HuH-7.5 (cell line): ENCODE measurements at regions not wholly inside any gene's neighbourhood (a gene's known extent, or its start where the extent isn't known, plus 50 kb on each side); places are given as distances from the start of the nearest gene placed in this dataset.
A peak's percentile ranks its signal among the peaks of the same experiment; 100 is the strongest.
"Not testable (repeated sequence)": the region's sequence is repeated elsewhere in the genome, so short reads cannot be mapped to it uniquely, and the experiment has no call there.

ENCODE experiments used
- DNase-seq: peaks from one replicate; pipeline ENCODE4 v3.0.0; 2011; ENCODE audit warnings: low spot score

DNA sequence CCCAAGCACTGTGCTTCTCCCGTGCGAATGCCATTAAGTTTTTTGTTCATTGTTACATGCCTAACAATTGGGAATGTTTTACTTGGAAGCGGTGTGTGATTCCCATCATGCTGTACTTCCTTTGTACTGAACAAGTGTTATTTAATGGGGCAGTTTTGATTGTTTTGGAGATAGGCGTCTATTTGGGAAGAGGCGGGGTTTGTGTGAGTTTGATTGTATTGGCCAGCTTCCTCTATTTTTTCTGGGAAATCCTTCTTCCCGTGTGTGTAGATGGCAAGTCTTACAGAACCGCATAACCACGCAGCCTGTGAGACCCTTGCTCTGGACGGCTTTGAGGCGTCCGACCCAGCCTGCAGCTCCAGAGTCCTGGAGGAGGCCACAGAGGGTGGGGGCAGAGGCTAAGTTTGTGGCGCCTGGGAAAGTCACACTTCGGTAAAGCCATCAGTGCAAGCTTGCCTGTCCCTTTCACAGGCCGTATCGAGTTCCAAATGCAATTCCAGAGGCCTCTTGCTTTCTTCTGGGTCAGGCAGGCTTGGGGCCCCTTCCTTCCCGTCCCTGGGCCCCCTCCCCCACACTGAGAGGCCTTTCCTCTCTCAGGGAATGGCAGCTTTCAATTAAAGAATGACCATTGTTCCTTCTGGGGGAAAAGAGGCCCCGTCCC, 210.3 kb downstream of the TOMM20 start:
- DNase-seq = no peak

DNA sequence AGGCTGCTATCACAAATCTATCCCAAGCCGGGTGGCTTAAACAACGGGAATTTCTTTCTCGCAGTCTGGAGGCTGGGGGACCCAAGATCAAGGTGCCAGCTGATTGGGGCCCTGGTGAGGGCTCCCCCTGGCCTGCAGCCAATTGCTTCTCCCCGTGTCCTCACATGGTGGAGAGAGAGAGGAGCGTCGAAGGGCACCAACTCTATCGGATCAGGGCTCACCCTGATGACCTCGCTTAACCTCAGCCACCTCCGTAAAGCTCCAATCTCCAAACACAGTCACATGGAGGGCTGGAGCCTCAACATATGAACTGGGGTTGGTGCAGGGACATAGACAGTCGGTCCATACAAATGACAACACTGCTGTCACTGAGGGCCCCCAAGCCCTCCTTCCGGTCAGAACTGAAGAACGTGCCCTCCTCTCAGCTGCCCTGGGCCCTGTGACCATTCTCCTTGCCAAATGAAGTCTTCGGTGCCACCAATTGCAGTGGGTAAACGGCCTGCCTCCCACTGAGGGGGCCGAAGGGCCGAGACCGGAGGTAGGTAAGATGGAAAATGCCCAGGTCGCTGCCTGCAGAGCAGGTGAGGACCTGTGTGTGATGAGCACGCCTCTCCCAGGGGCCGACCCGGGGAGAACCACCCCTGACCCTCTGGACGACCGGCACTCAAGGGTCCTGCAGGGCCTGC, 211.0 kb downstream of the TOMM20 start:
- DNase-seq = no peak

DNA sequence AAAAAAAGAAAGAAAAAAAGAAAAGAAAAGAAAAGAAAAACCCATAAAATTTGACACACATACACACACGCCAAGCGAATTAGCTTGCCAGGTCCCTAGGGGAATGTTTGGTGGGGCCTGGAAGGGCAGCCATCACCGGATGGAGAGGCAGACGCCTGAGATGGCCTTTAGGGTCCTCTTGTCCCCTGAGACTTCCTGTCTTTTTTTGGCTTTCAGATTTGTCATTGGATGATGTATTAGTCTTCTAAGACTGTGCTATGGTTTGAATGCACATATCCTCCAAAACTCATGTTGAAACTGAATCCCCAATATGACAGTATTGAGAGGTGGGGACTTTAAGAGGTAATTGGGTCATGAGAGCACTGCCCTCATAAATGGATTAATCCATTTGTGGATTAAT, 211.8 kb downstream of the TOMM20 start:
- DNase-seq = no peak

DNA sequence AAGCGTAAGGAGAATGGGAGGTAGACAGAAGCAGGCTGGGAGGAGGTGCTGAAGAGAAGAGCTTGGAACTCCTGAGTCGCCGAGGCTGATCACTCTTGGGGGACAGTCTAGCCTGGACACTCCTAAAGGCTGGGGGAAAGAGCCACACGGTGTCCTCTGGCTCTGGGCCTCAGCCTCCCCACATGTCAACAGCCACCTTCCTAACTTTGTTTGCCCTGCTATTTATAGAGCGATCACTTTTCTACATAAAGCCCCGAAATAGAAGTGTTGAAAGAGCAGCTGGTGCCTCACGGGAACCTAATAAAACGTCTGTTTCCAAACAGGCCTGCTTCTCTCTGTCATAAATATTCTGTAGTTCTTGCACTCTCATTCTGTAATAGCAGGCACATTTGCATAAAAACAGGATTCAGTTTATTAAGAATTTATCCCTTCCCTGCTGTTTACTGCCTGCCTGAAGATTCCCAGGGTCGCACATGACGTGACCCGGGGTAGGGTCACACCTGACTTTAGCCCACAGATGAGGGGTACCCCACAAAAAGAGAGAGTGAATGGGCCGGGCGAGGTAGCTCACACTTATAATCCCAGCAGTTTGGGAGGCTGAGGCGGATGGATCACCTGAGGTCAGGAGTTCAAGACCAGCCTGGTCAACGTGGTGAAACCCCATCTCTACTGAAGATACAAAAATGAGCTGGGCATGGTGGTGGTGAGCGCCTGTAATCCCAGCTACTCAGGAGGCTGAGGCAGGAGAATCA, 212.5 kb downstream of the TOMM20 start:
- DNase-seq = no peak

DNA sequence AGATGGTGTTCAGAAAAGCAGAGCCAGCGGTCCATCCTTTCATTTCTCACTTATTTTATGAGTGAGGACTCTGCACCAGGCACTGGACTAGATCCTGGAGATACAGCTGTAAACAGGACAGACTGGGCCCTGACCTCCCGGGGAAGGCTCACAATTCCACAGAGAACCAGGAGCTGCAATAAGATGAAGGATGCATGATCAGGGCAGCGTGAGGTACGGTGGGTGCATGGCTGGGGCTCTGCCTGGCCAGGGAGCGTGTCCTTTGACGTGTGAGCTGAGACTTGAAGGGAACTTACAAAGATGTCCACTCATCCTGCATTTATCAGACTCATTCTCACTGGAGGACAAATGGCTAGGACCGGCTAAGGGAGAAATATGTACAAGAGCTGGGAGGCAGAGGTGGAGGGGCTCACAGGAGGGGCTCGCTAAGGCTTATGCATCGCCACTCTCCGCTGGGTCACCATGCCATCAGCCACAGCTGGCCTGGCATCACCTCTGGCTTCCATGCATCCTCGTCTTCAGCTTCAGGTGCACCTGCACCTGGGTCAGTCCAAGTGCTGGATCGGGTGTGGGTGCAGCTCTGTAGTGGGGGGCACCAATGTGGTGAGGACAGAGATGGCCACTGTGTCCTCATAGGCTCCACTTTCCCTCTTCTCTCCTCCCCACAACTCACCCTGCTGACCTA, 213.9 kb downstream of the TOMM20 start:
- no peak for DNase-seq

DNA sequence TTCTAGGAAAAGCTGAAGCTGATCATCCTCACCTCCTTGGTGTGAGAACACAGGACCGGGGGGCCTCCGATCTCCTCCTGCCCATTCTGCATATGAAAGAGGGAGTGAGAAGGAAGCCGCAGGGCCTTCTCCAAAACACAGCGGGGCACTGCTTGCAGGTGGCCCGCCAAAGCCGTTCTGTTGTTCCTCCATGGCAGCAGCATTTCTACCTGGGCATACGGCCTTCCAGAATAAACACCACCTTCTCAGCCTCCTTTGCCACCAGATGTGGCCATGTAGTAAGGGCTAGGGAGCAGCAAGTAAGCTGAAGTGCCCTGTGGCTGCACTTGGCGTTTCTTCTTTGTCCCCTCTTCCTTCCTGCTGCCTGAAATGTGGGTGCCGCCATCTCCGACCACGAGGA, 214.9 kb downstream of the TOMM20 start:
- no peak for DNase-seq

DNA sequence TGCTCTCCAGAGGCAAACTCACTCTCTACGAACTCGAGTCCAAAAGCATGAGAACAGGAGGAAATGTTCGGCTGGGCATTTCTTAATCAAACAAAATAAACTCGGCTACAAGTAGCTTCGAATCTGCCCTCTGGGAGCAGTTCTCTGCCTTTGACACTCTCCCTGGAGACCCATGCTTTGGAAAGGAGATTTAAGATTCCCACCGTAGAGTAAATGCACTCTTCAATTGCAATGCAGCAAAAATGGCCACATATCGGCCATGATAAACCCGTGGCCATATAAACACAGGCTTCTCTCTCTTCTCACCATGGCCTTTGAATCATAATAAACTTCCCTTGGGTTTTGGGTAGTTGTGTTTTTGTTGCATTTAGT, 215.4 kb downstream of the TOMM20 start:
- DNase-seq = no peak

DNA sequence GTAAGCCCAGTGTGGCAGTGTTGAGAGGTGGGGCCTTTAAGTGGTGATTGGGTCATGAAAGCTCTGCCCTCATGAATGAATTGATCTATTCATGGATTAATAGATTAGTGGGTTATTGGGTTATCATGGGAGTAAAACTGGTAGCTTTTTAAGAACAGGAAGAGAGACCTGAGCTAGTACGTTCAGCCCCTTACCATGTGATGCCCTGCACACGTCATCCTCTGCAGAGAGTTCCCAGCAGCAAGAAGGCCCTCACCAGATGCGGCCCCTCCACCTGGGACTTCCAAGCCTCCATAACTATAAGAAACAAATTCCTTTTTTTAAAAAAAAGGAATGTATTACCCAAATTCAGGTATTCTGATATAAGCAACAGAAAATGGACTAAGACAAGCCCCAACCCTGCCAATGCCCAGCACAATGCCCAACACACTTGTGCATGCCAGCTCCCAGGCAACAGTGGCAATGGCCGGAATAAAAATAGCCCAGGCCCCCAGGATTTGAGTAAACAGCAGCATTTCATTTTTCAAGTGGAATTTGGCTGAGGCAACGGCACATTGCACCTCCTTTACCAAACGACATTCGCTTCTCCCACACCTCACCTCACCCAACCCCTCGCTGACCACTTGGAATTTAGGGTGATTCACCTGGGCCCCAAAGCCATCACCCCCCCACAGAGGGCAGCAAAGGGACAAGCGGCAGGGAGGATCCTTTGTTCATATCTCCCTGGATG, 215.9 kb downstream of the TOMM20 start:
- no peak for DNase-seq

DNA sequence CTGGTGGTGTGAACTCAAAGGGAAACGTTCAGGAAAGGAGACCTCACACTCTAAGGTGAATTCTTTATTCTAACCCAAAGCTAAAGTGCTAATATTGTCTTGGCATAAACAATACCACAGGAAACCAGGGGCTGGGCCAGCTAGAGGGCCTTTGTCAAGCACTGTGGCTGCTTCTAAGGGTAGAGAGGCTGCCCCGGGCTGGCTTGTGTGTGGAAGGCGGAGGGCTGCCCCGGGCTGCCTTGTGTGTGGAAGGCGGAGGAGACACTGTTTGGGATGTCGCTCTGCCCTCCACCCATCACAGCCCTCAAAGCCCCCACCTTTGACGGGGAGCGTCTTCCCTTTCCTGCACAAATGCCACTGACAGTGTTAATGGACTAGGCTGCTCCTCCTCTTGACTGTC, 216.8 kb downstream of the TOMM20 start:
- no peak for DNase-seq

DNA sequence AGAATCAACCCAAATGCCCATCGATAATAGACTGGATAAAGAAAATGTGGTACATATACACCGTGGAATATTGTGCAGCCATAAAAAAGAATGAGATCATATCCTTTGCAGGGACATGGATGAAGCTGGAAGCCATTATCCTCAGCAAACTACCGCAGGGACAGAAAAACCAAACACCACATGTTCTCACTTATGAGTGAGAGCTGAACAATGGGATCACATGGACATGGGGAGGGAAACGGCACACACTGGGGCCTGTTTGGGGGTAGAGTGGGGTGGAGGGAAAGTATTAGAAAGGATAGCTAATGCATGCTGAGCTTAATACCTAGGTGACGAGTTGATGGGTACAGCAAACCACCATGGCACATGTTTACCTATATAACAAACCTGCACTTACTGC, 217.5 kb downstream of the TOMM20 start:
- not testable (repeated sequence) for DNase-seq

DNA sequence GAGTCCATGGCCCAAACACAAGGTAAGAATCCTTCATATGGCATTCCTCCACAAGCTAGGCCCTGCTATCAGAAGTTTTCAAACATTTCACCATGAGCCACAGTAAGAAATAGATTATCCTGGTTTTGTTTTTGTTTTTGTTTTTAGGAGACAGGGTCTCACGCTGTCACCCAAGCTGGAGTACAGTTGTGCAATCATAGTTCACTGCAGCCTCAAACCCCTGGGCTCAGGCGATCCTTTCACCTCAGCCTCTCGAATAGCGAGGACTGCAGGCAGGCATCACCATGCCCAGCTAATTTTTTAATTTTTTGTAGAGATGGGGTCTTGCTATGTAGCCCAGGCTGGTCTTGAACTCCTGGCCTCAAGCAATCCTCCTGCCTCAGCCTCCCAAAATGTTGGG, 218.8 kb downstream of the TOMM20 start:
- DNase-seq = no peak

DNA sequence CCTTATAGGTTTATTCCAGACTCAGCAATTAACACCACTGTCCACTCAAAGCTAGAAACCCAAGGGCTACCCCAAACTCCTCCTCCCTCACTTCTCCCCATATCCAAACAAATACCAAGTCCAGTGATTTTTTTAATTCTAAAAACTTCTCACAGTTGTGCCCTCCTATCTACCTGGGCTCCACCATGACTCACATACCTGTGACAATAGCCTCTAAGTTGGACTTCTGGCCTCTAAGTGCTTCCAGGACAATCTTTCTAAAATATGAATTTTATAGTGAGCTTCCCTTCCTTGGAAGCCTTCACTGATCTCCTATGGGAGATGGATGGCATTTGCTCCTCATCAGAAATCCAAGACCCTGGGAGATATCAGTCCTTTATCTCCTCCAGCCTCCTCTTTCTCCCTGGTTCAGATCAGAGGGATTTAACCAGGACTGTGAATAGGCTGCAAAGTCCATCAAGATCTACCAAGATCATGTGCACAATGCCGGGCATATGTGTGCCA, 219.3 kb downstream of the TOMM20 start:
- no peak for DNase-seq

DNA sequence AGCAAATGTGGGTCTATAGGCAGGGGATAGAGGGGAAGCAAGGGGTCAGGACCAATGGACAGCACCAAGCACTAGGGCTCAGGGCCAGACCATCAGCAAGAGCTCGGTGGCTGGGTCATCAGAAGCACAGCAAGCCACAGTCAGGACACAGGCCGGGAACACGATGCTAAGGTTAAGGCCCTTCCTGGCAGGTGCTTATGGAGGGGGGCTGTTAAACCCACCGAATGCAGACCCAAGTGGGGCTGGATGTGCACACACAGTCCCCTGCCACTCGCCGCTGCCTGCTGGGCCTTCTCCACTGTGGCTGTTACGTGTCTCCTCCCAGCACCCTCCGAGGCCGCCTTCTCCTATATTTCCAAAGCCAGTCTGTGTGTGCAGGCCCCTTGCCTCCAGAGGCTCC, 220.1 kb downstream of the TOMM20 start:
- no peak for DNase-seq

DNA sequence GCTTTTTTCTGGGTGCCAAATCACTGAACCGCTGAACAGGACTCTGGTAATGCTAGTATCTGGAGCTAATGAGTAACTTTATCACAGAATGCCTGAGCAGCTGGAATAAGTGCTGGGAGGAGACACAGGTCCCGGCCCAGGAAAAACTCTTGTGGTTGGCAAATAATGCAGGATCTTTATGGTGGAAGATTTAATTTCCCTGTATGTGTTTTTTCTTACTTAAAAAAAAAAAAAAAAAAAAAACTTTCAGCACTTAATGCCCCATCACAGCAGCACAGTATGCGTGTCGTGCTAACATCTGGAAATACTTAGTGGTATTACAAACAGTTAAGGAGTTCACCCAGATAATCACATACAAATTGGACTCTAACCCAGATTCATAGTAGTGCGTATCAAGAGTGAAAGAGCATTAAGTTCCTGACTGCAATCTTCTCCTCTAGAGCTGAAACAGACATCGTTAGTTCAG, 220.7 kb downstream of the TOMM20 start:
- DNase-seq = peak; percentile 48

DNA sequence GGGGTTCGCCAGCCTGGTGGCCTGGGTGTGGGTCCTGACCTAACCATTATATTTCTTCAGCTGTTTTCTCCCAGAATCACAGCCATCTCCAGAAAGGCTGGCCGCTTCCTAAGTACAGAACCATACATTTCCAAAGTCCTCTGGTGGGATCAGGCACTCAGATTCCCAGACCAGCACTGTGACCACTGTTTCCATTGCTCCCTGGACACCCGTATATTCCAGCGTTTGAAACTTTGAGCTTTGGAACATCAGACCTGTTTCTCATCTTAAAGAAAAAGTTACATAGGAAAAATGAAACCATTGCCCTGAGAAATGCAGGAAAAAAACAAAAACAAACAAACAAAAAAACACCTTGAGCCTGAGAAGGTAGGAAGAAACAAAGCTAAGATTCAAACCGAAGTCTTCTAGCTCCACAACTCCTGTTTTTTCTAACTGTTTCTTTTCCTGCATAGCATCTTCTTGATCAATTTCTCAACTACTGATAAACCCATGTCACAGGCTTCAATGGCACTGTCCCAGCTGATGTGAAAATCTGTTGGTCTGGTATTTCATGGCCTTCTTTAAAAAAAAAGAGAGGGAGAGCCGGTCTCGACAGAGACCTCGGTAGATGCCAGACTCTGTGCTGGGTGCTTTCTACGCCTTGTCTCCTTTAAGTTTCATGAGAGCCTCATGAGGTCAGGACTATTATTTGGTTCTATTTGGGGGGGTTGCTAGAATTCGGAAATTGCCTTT, 221.3 kb downstream of the TOMM20 start:
- DNase-seq = no peak

DNA sequence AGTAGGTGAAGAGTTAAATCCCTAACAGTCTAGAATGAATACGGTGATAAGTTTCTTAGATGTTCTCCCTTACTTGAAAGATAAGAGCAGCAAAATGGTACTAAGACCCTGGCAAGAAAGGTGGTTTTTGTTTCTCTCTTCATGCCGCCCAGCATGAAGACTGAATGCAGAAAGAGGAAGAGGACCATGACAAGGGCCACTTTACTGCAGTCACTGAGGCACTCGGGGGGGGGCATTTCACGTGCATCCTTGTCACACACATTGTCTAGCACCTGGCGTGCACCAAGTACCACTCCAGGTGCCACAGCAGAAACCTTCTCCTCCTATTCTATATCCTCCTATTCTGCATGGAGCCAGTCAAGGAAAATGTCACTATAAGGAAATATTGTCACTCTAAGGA, 222.0 kb downstream of the TOMM20 start:
- no peak for DNase-seq

DNA sequence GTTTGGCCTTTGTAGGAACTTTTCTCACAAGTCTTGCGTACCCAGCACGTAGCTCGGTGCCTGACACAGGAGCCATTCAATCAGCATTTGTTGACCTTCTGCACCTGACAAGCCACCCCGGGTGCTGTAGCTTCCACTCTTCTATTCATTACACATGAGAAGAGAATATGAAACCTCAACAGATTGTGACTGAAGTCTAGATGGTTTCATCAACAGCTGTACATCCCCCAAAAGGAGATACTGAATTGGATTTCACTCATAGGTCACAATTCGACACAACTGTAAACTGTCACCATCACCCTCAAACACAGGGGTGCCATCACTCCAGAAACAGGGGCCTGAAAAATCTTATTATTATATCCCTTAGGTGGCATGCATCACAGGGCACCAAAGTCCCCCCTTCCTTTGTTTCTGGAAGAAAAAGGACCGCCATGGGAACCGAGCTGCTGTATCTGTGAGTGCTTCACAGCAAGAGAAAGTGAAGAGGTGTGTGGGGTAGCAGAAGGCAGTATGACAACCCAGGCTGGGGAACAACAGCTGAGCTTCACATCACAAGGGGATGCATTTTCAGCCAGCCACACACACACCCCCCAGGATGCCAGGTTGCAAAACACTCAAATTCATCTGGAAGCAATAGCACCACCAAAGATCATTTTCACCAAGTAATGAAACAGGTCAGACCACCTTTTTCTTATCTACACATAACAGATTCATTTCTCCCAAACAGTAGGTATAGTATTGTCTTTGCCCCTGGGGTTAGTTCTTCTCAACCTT, 225.7 kb downstream of the TOMM20 start:
- no peak for DNase-seq

DNA sequence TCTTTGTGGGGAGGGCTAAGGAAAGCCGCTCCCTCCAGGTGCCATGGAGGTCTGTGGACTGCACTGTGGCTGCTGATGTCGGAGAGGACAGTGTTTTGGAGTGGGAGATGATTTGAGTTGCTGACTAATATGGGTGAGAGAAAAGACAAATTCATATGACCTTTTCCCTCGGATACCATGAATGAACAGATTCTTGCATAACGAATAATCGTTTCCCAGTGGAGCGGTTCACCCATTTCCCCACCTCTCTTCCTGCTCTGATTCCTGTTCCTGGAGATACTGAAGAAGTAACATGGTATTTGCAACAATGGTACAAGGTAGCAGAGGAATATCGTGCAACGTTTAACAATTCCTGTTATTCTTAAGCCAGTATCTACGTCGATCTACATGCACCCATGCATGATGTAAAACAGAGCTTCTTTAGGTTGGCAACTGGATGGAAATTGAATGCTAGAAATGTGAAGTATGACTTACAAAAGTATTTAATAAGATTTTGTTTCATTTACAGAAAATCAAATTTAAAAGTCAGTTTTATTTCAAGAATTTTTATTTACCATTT, 227.1 kb downstream of the TOMM20 start:
- no peak for DNase-seq

DNA sequence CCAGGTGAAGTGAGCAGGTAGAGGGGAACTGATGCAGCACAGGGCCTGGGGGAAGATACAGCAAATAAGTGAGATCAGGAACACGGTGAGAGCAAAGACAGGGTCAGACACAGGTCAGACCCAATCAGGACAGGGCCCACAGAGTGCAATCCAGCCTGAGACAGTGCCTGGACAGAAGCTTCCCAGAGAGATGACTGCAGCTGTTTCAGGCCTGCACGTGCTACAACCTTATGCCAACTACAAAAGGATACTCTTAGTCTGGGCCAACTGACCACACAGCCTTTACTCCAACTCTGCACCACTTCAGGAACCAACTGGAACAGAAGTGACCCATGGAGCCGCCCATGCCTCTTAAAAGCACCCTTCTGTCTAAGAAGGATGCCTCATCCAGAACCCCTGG, 228.0 kb downstream of the TOMM20 start:
- DNase-seq = no peak

DNA sequence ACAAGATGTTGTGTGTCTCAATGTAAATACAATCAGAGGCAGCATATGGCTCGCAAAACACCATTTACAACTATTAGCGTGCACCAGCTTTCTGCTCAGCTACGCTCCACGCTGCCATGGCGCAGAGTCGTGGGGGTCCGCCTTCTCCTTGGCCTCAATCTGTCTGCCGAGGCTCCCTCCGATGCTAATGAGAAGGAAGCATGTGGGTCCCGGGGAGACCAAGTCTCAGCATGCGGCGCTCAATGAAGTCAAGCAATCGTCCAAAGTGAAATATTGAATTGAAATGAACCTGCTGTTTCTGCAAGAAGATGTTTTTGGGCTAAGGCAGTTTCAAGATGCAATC, 228.9 kb downstream of the TOMM20 start:
- no peak for DNase-seq
